RWPE1 (cell line): ENCODE measurements at regions not wholly inside any gene's neighbourhood (a gene's known extent, or its start where the extent isn't known, plus 50 kb on each side); places are given as distances from the start of the nearest gene placed in this dataset.

ENCODE experiments used
- CTCF ChIA-PET: fragments of 350-600 bp; sonication (Branson Sonifier 250); formaldehyde crosslinking; extraction: SDS; loops from one replicate; lab custom pipeline; 2021; lab: Yijun Ruan, JAX
- POLR2A ChIA-PET: fragments of 400-600 bp; formaldehyde crosslinking; extraction: SDS; loops from one replicate; lab custom pipeline; 2020; ENCODE audit warnings: antibody characterized with exemption; ENCODE audit not compliant: low non-redundant PET; lab: Yijun Ruan, JAX
- DNase-seq: peaks from one replicate; pipeline ENCODE4 v3.0.0; 2012; ENCODE audit warnings: low spot score
- H3K27ac ChIP-seq: fragments of 450-650 bp; 2 replicates; pipeline ENCODE4 v1.5.1; 2017
- CTCF ChIP-seq: fragments of 450-650 bp; conservative IDR thresholded peaks from 2 replicates; pipeline ENCODE4 v1.5.1; 2017; ENCODE audit warnings: low read depth, mild to moderate bottlenecking

- no peak overlapping the region for H3K27ac ChIP-seq
- CTCF ChIA-PET: interaction anchor here (0.6 to 7.7 kb wide), 3 partner anchors 46 to 283 kb away, joined by 3 to 92 read pairs (median 3); no protein-coding TSS in a partner anchor
- no peak for TF ChIP-seq CTCF
- POLR2A ChIA-PET: no interaction called here
- peak; percentile 59 for DNase-seq
These were observed 176.0 kb upstream of the NAMPT start for GRCh38 chr7:106460792-106461254.

- no peak for TF ChIP-seq CTCF
- POLR2A ChIA-PET: no interaction called here
- CTCF ChIA-PET: interaction anchor here (7.7 kb wide), 1 partner anchor 282 kb away, joined by 92 read pairs; no protein-coding TSS in a partner anchor
- DNase-seq: no peak
- H3K27ac ChIP-seq: no peak overlapping the region
These were observed 174.8 kb upstream of the NAMPT start for GRCh38 chr7:106459397-106460072.

GRCh38 chr7:106457678-106458077, 172.9 kb upstream of the NAMPT start:
- H3K27ac ChIP-seq: no peak overlapping the region
- POLR2A ChIA-PET: no interaction called here
- TF ChIP-seq CTCF: no peak
- DNase-seq: no peak
- CTCF ChIA-PET: no interaction called here

GRCh38 chr7:106456329-106456728, 171.5 kb upstream of the NAMPT start:
- DNase-seq: no peak
- ChIA-PET POLR2A (no interaction called here), CTCF (interaction anchor here (0.6 kb wide), 1 partner anchor 20 kb away, joined by 3 read pairs; no protein-coding TSS in a partner anchor)
- no peak for TF ChIP-seq CTCF
- H3K27ac ChIP-seq: no peak overlapping the region

GRCh38 chr7:106452031-106452851, 167.5 kb upstream of the NAMPT start:
- ChIA-PET POLR2A (no interaction called here), CTCF (no interaction called here)
- no peak overlapping the region for H3K27ac ChIP-seq
- no peak for DNase-seq
- TF ChIP-seq CTCF: no peak

- CTCF ChIA-PET: no interaction called here
- POLR2A ChIA-PET: no interaction called here
- TF ChIP-seq CTCF: no peak
These were observed 166.4 kb upstream of the NAMPT start for GRCh38 chr7:106451171-106451570.

More at GRCh38 chr7:106451171-106451570, 166.4 kb upstream of the NAMPT start:
- no peak overlapping the region for H3K27ac ChIP-seq
- DNase-seq: no peak
